Common myeloid progenitor, CD34-positive (primary cell): ENCODE measurements at regions not wholly inside any gene's neighbourhood (a gene's known extent, or its start where the extent isn't known, plus 50 kb on each side); places are given as distances from the start of the nearest gene placed in this dataset.
A peak's percentile ranks its signal among the peaks of the same experiment; 100 is the strongest.

Experiments
- CTCF ChIA-PET: fragments of 350-600 bp; sonication (Branson Sonifier 250); formaldehyde crosslinking; loops from one replicate; lab custom pipeline; 2021; ENCODE audit warnings: antibody characterized with exemption; lab: Charles Lee
- POLR2A ChIA-PET: fragments of 350-600 bp; sonication (Branson Sonifier 250); formaldehyde crosslinking; loops from one replicate; lab custom pipeline; 2021; ENCODE audit warnings: antibody characterized with exemption; lab: Charles Lee
- DNase-seq, 3 donors: peaks; one replicate each; pipeline versions ENCODE4 v3.0.0 to v3.0.0-alpha.2; 2013
- H3K27ac ChIP-seq, 2 experiments: 1 replicate in 1 of 2; 2 replicates in 1 of 2; pipeline ENCODE4 v1.7.0; 2013; ENCODE audit warnings: inconsistent platforms in 2 of 2, low read length in 2 of 2, mild to moderate bottlenecking in 2 of 2, low read depth in 1 of 2, moderate library complexity in 1 of 2; ENCODE audit not compliant: severe bottlenecking in 2 of 2, insufficient read depth in 1 of 2, poor library complexity in 1 of 2
- H3K27me3 ChIP-seq, 5 experiments: replicated peaks in 2 of 5; 1 replicate in 3 of 5; 2 replicates in 2 of 5; pipeline versions ENCODE4 v1.6.1 to v1.7.0; 2013; ENCODE audit warnings: low read length in 4 of 5, mild to moderate bottlenecking in 2 of 5, moderate library complexity in 2 of 5, inconsistent platforms in 1 of 5; ENCODE audit not compliant: insufficient read depth in 5 of 5, control insufficient read depth in 4 of 5
- H3K36me3 ChIP-seq, 4 experiments: 1 replicate in 2 of 4; 2 replicates in 2 of 4; pipeline versions ENCODE4 v1.6.1 to v1.7.0; 2013; ENCODE audit warnings: low read length in 3 of 4, control low read depth in 1 of 4, mild to moderate bottlenecking in 1 of 4; ENCODE audit not compliant: control insufficient read depth in 4 of 4, insufficient read depth in 4 of 4
- H3K4me1 ChIP-seq, 4 experiments: 1 replicate in 3 of 4; 2 replicates in 1 of 4; pipeline versions ENCODE4 v1.6.1 to v1.7.1; 2013; ENCODE audit warnings: low read length in 3 of 4, mild to moderate bottlenecking in 3 of 4, control low read depth in 1 of 4, inconsistent platforms in 1 of 4, moderate library complexity in 1 of 4; ENCODE audit not compliant: control insufficient read depth in 4 of 4, insufficient read depth in 4 of 4; ENCODE audit errors: control extremely low read depth in 1 of 4
- H3K4me3 ChIP-seq, 7 experiments: 1 replicate in 4 of 7; 2 replicates in 3 of 7; pipeline versions ENCODE4 v1.5.1 to v1.7.0; 2013; ENCODE audit warnings: mild to moderate bottlenecking in 7 of 7, low read length in 6 of 7, moderate library complexity in 6 of 7, inconsistent platforms in 2 of 7, low read depth in 2 of 7, control low read depth in 1 of 7; ENCODE audit not compliant: insufficient read depth in 4 of 7, control insufficient read depth in 1 of 7; ENCODE audit errors: extremely low read depth in 1 of 7
- H3K9me3 ChIP-seq, 5 experiments: 1 replicate in 4 of 5; 2 replicates in 1 of 5; pipeline versions ENCODE4 v1.6.1 to v1.7.1; 2013; ENCODE audit warnings: low read length in 4 of 5, mild to moderate bottlenecking in 2 of 5, inconsistent platforms in 1 of 5, low read depth in 1 of 5, moderate library complexity in 1 of 5; ENCODE audit not compliant: control insufficient read depth in 4 of 5, insufficient read depth in 2 of 5; ENCODE audit errors: control extremely low read depth in 1 of 5
- WGBS: methylation state at CpG from one replicate; pipeline ENCODE4 v1.1.5; 2013; ENCODE audit not compliant: insufficient coverage; 5-methylcytosine and 5-hydroxymethylcytosine counted together

GRCh38 chr12:89775986-89776365 lies 67.3 kb upstream of the ATP2B1 start:
- no peaks in the 10 kb centered on the region for H3K36me3 ChIP-seq
- WGBS, result 92% methylated on average over 2 of the region's 3 CpGs
- H3K9me3 ChIP-seq, result peaks cover 0 to 5% (median 0%) of the 10 kb centered on the region in 5 experiments
- H3K27ac ChIP-seq, result no peak overlapping the region
- no peak for DNase-seq
- H3K4me1 ChIP-seq, result no peaks in the 10 kb centered on the region
- no peak overlapping the region for H3K4me3 ChIP-seq
- ChIA-PET CTCF (interaction anchor here (1.0 to 1.4 kb wide), 2 partner anchors 22 to 181 kb away, joined by 3 to 5 read pairs; no protein-coding TSS in a partner anchor), POLR2A (no interaction called here)
- H3K27me3 ChIP-seq, result no peaks in the 10 kb centered on the region

GRCh38 chr12:89775063-89775985 lies 66.7 kb upstream of the ATP2B1 start:
- ChIA-PET CTCF (interaction anchor here (0.6 to 1.4 kb wide), 2 partner anchors 17 to 22 kb away, joined by 5 to 6 read pairs; no protein-coding TSS in a partner anchor), POLR2A (no interaction called here)
- Histone ChIP-seq H3K27me3 (no peaks in the 10 kb centered on the region), H3K9me3 (peaks cover 0 to 5% (median 0%) of the 10 kb centered on the region in 5 experiments), H3K36me3 (no peaks in the 10 kb centered on the region), H3K4me3 (no peak overlapping the region), H3K27ac (no peak overlapping the region), H3K4me1 (no peaks in the 10 kb centered on the region)
- 100% methylated on average over 1 of the region's 6 CpGs for WGBS
- no peak for DNase-seq

GRCh38 chr12:89774645-89775044 lies 66.0 kb upstream of the ATP2B1 start:
- DNase-seq, result no peak
- Histone ChIP-seq H3K27me3 (no peaks in the 10 kb centered on the region), H3K9me3 (peaks cover 0 to 5% (median 0%) of the 10 kb centered on the region in 5 experiments), H3K4me3 (no peak overlapping the region), H3K27ac (no peak overlapping the region), H3K4me1 (no peaks in the 10 kb centered on the region), H3K36me3 (no peaks in the 10 kb centered on the region)
- ChIA-PET CTCF (no interaction called here), POLR2A (interaction anchor here (0.6 kb wide), 1 partner anchor 16 kb away, joined by 5 read pairs; no protein-coding TSS in a partner anchor)
- 100% methylated on average over 1 of the region's 1 CpG for WGBS

GRCh38 chr12:89770391-89770790 lies 61.8 kb upstream of the ATP2B1 start:
- Histone ChIP-seq H3K27me3 (no peaks in the 10 kb centered on the region), H3K4me1 (no peaks in the 10 kb centered on the region), H3K36me3 (no peaks in the 10 kb centered on the region), H3K9me3 (peaks cover 0 to 8% (median 0%) of the 10 kb centered on the region in 5 experiments), H3K27ac (no peak overlapping the region), H3K4me3 (no peak overlapping the region)
- no peak for DNase-seq
- ChIA-PET CTCF (no interaction called here), POLR2A (no interaction called here)

- H3K4me1 ChIP-seq, result no peaks in the 10 kb centered on the region
- no peak overlapping the region for H3K27ac ChIP-seq
- no peak for DNase-seq
- H3K36me3 ChIP-seq, result no peaks in the 10 kb centered on the region
- peaks cover 0 to 8% (median 0%) of the 10 kb centered on the region in 5 experiments for H3K9me3 ChIP-seq
- WGBS, result 88% methylated on average over 1 of the region's 1 CpG
- no peaks in the 10 kb centered on the region for H3K27me3 ChIP-seq
- ChIA-PET CTCF (no interaction called here), POLR2A (no interaction called here)
- no peak overlapping the region for H3K4me3 ChIP-seq
Observed at GRCh38 chr12:89769483-89769818, 60.8 kb upstream of the ATP2B1 start.

- H3K27me3 ChIP-seq, result no peaks in the 10 kb centered on the region
- DNase-seq, result peak in 2 of 3 donors; percentile 56 to 58
- WGBS, result 100% methylated on average over 2 of the region's 3 CpGs
- H3K27ac ChIP-seq, result no peak overlapping the region
- H3K4me3 ChIP-seq, result no peak overlapping the region
- ChIA-PET CTCF (no interaction called here), POLR2A (no interaction called here)
- no peaks in the 10 kb centered on the region for H3K4me1 ChIP-seq
- peaks cover 0 to 8% (median 0%) of the 10 kb centered on the region in 5 experiments for H3K9me3 ChIP-seq
- no peaks in the 10 kb centered on the region for H3K36me3 ChIP-seq
Observed at GRCh38 chr12:89768586-89769482, 60.2 kb upstream of the ATP2B1 start.
